HEK293 (cell line): ENCODE measurements at regions not wholly inside any gene's neighbourhood (a gene's known extent, or its start where the extent isn't known, plus 50 kb on each side); places are given as distances from the start of the nearest gene placed in this dataset.

Experiments
- EGR2 ChIP-seq: fragments of 450-650 bp; formaldehyde crosslinking; IDR thresholded peaks from 2 replicates; pipeline ENCODE4 v1.5.1; 2016; ENCODE audit warnings: low read depth, missing biosample characterization, missing genetic modification characterization
- HOXC10 ChIP-seq: sonication (generic); formaldehyde crosslinking; IDR thresholded peaks from 2 replicates; pipeline ENCODE4 v1.8.1; 2023; ENCODE audit warnings: mild to moderate bottlenecking, missing genetic modification reagents
- HOXD13 ChIP-seq: sonication (generic); formaldehyde crosslinking; IDR thresholded peaks from 2 replicates; pipeline ENCODE4 v1.8.0; 2022; ENCODE audit warnings: missing genetic modification reagents, borderline replicate concordance
- PRDM6 ChIP-seq: fragments of 450-650 bp; formaldehyde crosslinking; IDR thresholded peaks from 2 replicates; pipeline ENCODE4 v1.5.1; 2017; ENCODE audit warnings: missing biosample characterization, missing genetic modification characterization
- REPIN1 ChIP-seq: fragments of 450-650 bp; formaldehyde crosslinking; IDR thresholded peaks from 2 replicates; pipeline ENCODE4 v1.5.1; 2017; ENCODE audit warnings: missing biosample characterization, missing genetic modification characterization, low read depth
- SCRT1 ChIP-seq: fragments of 450-650 bp; formaldehyde crosslinking; IDR thresholded peaks from 2 replicates; pipeline ENCODE4 v1.5.1; 2016; ENCODE audit warnings: missing biosample characterization, missing genetic modification characterization, borderline replicate concordance
- SP3 ChIP-seq: fragments of 450-650 bp; formaldehyde crosslinking; IDR thresholded peaks from 2 replicates; pipeline ENCODE4 v1.5.1; 2016; ENCODE audit warnings: missing biosample characterization, missing genetic modification characterization
- SP7 ChIP-seq: fragments of 450-650 bp; formaldehyde crosslinking; IDR thresholded peaks from 2 replicates; pipeline ENCODE4 v1.5.1; 2016; ENCODE audit warnings: missing biosample characterization, missing genetic modification characterization
- ZBTB20 ChIP-seq: fragments of 450-650 bp; formaldehyde crosslinking; IDR thresholded peaks from 2 replicates; pipeline ENCODE4 v1.5.1; 2016; ENCODE audit warnings: missing biosample characterization, missing genetic modification characterization
- ZBTB26 ChIP-seq: fragments of 450-650 bp; formaldehyde crosslinking; optimal IDR thresholded peaks from 2 replicates; pipeline ENCODE3; 2016; ENCODE audit warnings: missing biosample characterization, mild to moderate bottlenecking, missing genetic modification characterization
- ZBTB6 ChIP-seq: fragments of 450-650 bp; formaldehyde crosslinking; IDR thresholded peaks from 2 replicates; pipeline ENCODE4 v1.5.1; 2017; ENCODE audit warnings: missing biosample characterization, missing genetic modification characterization
- ZFHX2 ChIP-seq: fragments of 450-650 bp; formaldehyde crosslinking; conservative IDR thresholded peaks from 2 replicates; pipeline ENCODE4 v1.5.1; 2016; ENCODE audit warnings: missing biosample characterization, missing genetic modification characterization
- ZNF112 ChIP-seq: fragments of 450-650 bp; formaldehyde crosslinking; IDR thresholded peaks from 2 replicates; pipeline ENCODE4 v1.5.0; 2017; ENCODE audit warnings: missing biosample characterization, missing genetic modification characterization
- ZNF184 ChIP-seq: fragments of 450-650 bp; IDR thresholded peaks from 2 replicates; pipeline ENCODE4 v1.5.1; 2018; ENCODE audit warnings: missing biosample characterization, mild to moderate bottlenecking, missing genetic modification characterization
- ZNF280C ChIP-seq: fragments of 450-650 bp; formaldehyde crosslinking; IDR thresholded peaks from 2 replicates; pipeline ENCODE4 v1.5.1; 2016; ENCODE audit warnings: missing biosample characterization, missing genetic modification characterization
- ZNF311 ChIP-seq: fragments of 450-650 bp; formaldehyde crosslinking; IDR thresholded peaks from 2 replicates; pipeline ENCODE4 v1.5.1; 2017; ENCODE audit warnings: missing biosample characterization, missing genetic modification characterization, borderline replicate concordance
- ZNF473 ChIP-seq: fragments of 450-650 bp; formaldehyde crosslinking; IDR thresholded peaks from 2 replicates; pipeline ENCODE4 v1.5.1; 2017; ENCODE audit warnings: missing biosample characterization, missing genetic modification characterization
- ZNF518A ChIP-seq: fragments of 450-650 bp; formaldehyde crosslinking; conservative IDR thresholded peaks from 2 replicates; pipeline ENCODE4 v1.5.1; 2016; ENCODE audit warnings: low read depth, missing biosample characterization, missing genetic modification characterization
- ZNF571 ChIP-seq: fragments of 450-650 bp; formaldehyde crosslinking; IDR thresholded peaks from 2 replicates; pipeline ENCODE4 v1.5.0; 2017; ENCODE audit warnings: missing biosample characterization, missing genetic modification characterization
- ZNF585B ChIP-seq: fragments of 450-650 bp; formaldehyde crosslinking; IDR thresholded peaks from 2 replicates; pipeline ENCODE4 v1.5.1; 2016; ENCODE audit warnings: missing biosample characterization, missing genetic modification characterization
- ZNF621 ChIP-seq: fragments of 450-650 bp; formaldehyde crosslinking; IDR thresholded peaks from 2 replicates; pipeline ENCODE4 v1.5.1; 2017; ENCODE audit warnings: missing biosample characterization, missing genetic modification characterization
- ZNF639 ChIP-seq: fragments of 450-650 bp; formaldehyde crosslinking; IDR thresholded peaks from 2 replicates; pipeline ENCODE4 v1.5.1; 2016; ENCODE audit warnings: missing biosample characterization, missing genetic modification characterization
- ZNF658 ChIP-seq: fragments of 450-650 bp; formaldehyde crosslinking; IDR thresholded peaks from 2 replicates; pipeline ENCODE4; 2016; ENCODE audit warnings: missing biosample characterization, missing genetic modification characterization
- ZNF670 ChIP-seq: fragments of 450-650 bp; formaldehyde crosslinking; IDR thresholded peaks from 2 replicates; pipeline ENCODE4 v1.5.1; 2016; ENCODE audit warnings: missing biosample characterization, missing genetic modification characterization, low read depth
- ZNF777 ChIP-seq: fragments of 450-650 bp; formaldehyde crosslinking; IDR thresholded peaks from 2 replicates; pipeline ENCODE4 v1.5.1; 2017; ENCODE audit warnings: missing biosample characterization, missing genetic modification characterization, borderline replicate concordance
- ZSCAN16 ChIP-seq: fragments of 450-650 bp; formaldehyde crosslinking; IDR thresholded peaks from 2 replicates; pipeline ENCODE4 v1.5.1; 2016; ENCODE audit warnings: missing biosample characterization, missing genetic modification characterization
- ZSCAN23 ChIP-seq: fragments of 450-650 bp; formaldehyde crosslinking; IDR thresholded peaks from 2 replicates; pipeline ENCODE4 v1.5.1; 2016; ENCODE audit warnings: missing biosample characterization, missing genetic modification characterization
- ZSCAN5A ChIP-seq: fragments of 450-650 bp; formaldehyde crosslinking; IDR thresholded peaks from 2 replicates; pipeline ENCODE4 v1.5.1; 2016; ENCODE audit warnings: missing biosample characterization, missing genetic modification characterization

- TF ChIP-seq PRDM6 (tag by site-specific recombination), result no peak
- TF ChIP-seq ZNF184 (tag by site-specific recombination), result no peak
- TF ChIP-seq SP3 (tag by site-specific recombination), result no peak
- TF ChIP-seq ZNF639 (tag by site-specific recombination), result peak; percentile 46; the same call in 1 of the 2 replicates
- no peak for TF ChIP-seq EGR2 (tag by site-specific recombination)
- no peak for TF ChIP-seq ZNF112 (tag by site-specific recombination)
- TF ChIP-seq ZNF473 (tag by site-specific recombination), result no peak
- no peak for TF ChIP-seq ZNF585B (tag by site-specific recombination)
- TF ChIP-seq SCRT1 (tag by site-specific recombination), result no peak
- no peak for TF ChIP-seq REPIN1
- TF ChIP-seq ZNF777 (tag by site-specific recombination), result no peak
- TF ChIP-seq ZSCAN23 (tag by site-specific recombination), result no peak
- no peak for TF ChIP-seq ZBTB6 (tag by site-specific recombination)
- no peak for TF ChIP-seq HOXD13
- no peak for TF ChIP-seq ZBTB20 (tag by site-specific recombination)
- no peak for TF ChIP-seq ZNF280C (tag by site-specific recombination)
- peak; percentile 88 for TF ChIP-seq SP7 (tag by site-specific recombination)
- no peak for TF ChIP-seq ZNF518A (tag by site-specific recombination)
- TF ChIP-seq ZBTB26 (tag by site-specific recombination), result no peak
- no peak for TF ChIP-seq ZNF621
- TF ChIP-seq ZNF658 (tag by site-specific recombination), result no peak
- TF ChIP-seq ZNF670, result no peak
- TF ChIP-seq ZSCAN5A (tag by site-specific recombination), result no peak
- TF ChIP-seq ZNF311 (tag by site-specific recombination), result no peak
- TF ChIP-seq ZFHX2 (tag by site-specific recombination), result no peak; the same call in 1 of the 2 replicates
- TF ChIP-seq ZSCAN16 (tag by site-specific recombination), result no peak
- no peak for TF ChIP-seq HOXC10
- no peak for TF ChIP-seq ZNF571 (tag by site-specific recombination)
Measured at GRCh38 chr11:115616971-115617370, 112.8 kb upstream of the CADM1 start (continued).
